OCI-LY1 (cell line): ENCODE measurements at regions not wholly inside any gene's neighbourhood (a gene's known extent, or its start where the extent isn't known, plus 50 kb on each side); places are given as distances from the start of the nearest gene placed in this dataset.

ENCODE experiments used
- EZH2 ChIP-seq: fragments of 200-600 bp; sonication (generic), shearing (Covaris generic); IDR thresholded peaks from 2 replicates; pipeline ENCODE4 v1.8.0; 2017; ENCODE audit warnings: borderline replicate concordance, mixed run types, mild to moderate bottlenecking, antibody characterized with exemption, low read length, moderate library complexity, mixed read lengths
- TF ChIP-seq, protein P1 (sequence below): fragments of 200-600 bp; sonication (generic), shearing (Covaris generic); IDR thresholded peaks from 2 replicates; pipeline ENCODE4 v1.5.1; 2017; ENCODE audit warnings: mild to moderate bottlenecking, antibody characterized with exemption, low read length, moderate library complexity, mixed read lengths

DNA sequence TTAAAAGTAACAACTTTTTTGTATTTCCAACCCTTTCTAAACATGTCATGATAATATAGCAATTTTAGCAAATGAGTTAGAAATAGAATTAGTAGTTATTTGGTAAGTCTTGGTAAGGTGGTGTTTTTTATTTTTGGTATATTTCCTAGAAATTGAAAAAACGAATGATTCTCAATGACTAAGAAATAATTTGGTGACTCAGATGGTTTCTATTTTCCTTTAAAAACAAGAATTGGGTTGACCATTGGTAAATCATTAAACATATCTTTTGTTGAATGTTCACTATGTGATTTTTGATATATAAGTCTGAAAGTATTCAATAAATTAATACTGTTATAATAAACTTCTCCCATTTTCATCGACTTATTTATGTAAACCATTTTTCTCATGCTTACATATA, 206.2 kb upstream of the BANK1 start:
- TF ChIP-seq EZH2 = no peak
- TF ChIP-seq, protein P1, sequence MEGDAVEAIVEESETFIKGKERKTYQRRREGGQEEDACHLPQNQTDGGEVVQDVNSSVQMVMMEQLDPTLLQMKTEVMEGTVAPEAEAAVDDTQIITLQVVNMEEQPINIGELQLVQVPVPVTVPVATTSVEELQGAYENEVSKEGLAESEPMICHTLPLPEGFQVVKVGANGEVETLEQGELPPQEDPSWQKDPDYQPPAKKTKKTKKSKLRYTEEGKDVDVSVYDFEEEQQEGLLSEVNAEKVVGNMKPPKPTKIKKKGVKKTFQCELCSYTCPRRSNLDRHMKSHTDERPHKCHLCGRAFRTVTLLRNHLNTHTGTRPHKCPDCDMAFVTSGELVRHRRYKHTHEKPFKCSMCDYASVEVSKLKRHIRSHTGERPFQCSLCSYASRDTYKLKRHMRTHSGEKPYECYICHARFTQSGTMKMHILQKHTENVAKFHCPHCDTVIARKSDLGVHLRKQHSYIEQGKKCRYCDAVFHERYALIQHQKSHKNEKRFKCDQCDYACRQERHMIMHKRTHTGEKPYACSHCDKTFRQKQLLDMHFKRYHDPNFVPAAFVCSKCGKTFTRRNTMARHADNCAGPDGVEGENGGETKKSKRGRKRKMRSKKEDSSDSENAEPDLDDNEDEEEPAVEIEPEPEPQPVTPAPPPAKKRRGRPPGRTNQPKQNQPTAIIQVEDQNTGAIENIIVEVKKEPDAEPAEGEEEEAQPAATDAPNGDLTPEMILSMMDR = no peak
